Neural progenitor cell (in vitro differentiated cells): ENCODE measurements at regions not wholly inside any gene's neighbourhood (a gene's known extent, or its start where the extent isn't known, plus 50 kb on each side); places are given as distances from the start of the nearest gene placed in this dataset.

Experiments
- EZH2 ChIP-seq: fragments of 200-600 bp; sonication (generic); IDR thresholded peaks from 2 replicates; pipeline ENCODE4 v1.6.1; 2017; ENCODE audit warnings: antibody characterized with exemption, mild to moderate bottlenecking, moderate library complexity
- EZH2phosphoT487 ChIP-seq: fragments of 200-600 bp; sonication (generic); IDR thresholded peaks from 2 replicates; pipeline ENCODE4 v1.6.1; 2017; ENCODE audit warnings: antibody characterized with exemption
- TF ChIP-seq, protein P1 (sequence below): fragments of 200-600 bp; sonication (generic); IDR thresholded peaks from 2 replicates; pipeline ENCODE4 v1.5.1; 2017; ENCODE audit warnings: antibody characterized with exemption, mild to moderate bottlenecking

DNA sequence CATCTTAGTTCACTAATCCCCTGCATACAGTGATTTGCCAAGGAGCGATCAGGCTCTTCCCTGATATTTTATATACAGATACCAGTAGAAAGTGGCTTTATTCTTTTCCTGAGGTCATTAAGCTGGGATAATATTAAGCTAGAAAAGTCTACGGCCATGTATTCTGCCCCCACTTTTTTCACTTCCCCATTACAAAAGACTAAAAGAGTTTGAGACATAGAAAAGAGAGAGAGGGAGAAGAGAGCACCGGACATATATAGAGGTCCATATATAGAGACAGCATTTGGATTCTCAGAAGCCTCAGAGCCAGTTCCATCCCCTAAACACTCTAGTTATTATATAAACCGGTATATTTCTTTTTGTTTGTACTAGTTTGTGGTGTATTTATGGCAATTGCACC is 166.5 kb upstream of the ANKFN1 start:
- TF ChIP-seq EZH2phosphoT487 (no peak), EZH2 (no peak)
- TF ChIP-seq, protein P1, sequence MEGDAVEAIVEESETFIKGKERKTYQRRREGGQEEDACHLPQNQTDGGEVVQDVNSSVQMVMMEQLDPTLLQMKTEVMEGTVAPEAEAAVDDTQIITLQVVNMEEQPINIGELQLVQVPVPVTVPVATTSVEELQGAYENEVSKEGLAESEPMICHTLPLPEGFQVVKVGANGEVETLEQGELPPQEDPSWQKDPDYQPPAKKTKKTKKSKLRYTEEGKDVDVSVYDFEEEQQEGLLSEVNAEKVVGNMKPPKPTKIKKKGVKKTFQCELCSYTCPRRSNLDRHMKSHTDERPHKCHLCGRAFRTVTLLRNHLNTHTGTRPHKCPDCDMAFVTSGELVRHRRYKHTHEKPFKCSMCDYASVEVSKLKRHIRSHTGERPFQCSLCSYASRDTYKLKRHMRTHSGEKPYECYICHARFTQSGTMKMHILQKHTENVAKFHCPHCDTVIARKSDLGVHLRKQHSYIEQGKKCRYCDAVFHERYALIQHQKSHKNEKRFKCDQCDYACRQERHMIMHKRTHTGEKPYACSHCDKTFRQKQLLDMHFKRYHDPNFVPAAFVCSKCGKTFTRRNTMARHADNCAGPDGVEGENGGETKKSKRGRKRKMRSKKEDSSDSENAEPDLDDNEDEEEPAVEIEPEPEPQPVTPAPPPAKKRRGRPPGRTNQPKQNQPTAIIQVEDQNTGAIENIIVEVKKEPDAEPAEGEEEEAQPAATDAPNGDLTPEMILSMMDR: no peak
